Stimulated activated CD4-positive, alpha-beta T cell treated with anti-CD3 and anti-CD28 coated beads, Interleukin-2, amount 100 ng/mL, for 48 hours (primary cell): ENCODE measurements at regions not wholly inside any gene's neighbourhood (a gene's known extent, or its start where the extent isn't known, plus 50 kb on each side); places are given as distances from the start of the nearest gene placed in this dataset.
A peak's percentile ranks its signal among the peaks of the same experiment; 100 is the strongest.

Source experiments
- DNase-seq, 2 donors: peaks; one replicate each; pipeline ENCODE4 v3.0.0-alpha.2; 2020

DNA sequence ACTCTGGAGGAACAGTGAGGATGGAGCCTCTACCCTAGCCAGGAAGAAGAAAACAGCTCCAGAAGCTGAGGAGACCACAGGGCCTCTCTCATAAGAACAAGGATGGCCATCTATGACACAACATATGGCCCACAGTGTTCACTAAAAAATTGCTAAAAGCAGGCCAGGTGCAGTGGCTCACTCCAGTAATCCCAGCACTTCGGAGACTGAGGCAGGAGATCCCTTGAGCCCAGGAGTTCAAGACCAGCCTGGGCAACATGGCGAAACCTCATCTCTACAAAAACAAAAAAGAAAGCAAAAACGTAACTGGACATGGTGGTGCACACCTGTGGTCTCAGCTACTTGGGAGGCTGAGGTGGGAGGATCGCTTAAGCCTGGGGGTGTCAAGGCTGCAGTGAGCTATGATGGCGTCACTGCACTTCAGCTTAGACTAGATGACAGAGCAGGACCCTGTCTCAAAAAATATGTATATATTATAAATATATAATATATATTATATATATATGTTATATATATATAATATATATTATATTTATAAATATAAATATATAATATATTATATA is 103.1 kb downstream of the TOMM20 start:
- DNase-seq = no peak

DNA sequence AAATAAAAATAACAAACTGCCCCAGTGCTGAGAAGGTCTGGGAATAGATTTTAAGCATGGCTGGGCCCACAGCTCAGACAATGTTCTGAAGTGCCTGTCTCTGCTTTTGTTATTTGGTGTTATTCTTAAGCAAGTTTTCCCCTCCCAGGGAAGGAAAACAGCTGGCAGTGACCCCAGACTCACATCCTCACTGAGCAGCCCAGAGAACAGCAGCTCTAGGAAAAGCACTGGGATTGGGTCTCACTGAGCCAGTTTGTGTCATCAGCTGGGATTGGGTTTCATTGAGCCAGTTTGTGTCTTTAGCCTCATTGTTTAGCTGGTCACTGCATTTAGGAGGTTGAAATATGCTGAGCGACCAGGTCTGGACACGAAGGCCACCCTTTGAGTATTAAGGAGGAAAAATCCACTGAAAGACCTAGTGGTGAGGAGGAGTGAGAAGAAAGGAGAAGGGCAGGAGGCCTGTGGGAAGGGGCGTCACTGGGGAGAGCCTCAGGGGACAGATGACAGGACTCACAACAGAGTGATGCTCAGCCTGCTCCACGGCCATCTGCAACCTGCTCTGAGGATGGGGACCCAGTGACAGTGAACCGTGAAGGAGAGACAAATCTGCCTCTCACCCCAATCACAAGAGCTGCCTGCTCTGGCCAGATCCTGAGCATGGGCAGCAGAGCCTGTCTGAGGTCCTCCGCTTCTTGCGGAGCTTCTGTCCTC is 103.8 kb downstream of the TOMM20 start:
- DNase-seq = no peak

DNA sequence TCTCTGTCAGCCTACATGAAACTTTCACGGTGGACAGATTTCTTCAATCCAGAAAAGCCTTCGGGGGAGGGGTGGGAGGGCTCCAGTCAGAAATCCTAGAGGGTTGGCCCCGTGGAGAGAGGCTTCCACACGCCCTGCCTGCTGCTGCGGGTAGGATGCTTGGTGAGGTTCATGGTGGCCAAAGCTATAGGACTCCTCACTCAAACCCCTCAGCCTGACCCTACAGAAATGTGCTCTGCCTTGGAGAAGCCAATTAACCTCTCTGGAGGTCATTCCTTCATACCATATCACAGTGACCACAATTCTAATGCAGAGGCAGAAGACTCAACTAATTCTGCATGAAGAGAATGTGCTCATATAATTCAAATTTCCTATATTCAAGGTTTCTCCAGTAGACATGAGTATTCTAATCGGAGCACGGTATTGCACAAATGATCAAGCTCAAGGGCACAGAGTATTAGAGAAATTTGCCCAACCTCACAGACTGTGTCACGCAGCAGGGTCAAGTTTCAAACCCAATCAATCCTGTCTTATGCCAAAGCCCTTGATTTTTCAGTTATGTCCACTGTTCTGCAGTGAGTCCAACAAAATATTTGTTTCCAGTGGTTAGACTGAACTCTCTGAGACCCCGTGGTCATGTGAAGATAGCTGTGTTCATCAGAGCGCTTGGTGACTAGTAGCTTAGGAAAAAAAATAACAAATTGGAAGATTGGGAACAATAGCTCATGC is 104.8 kb downstream of the TOMM20 start:
- no peak for DNase-seq

DNA sequence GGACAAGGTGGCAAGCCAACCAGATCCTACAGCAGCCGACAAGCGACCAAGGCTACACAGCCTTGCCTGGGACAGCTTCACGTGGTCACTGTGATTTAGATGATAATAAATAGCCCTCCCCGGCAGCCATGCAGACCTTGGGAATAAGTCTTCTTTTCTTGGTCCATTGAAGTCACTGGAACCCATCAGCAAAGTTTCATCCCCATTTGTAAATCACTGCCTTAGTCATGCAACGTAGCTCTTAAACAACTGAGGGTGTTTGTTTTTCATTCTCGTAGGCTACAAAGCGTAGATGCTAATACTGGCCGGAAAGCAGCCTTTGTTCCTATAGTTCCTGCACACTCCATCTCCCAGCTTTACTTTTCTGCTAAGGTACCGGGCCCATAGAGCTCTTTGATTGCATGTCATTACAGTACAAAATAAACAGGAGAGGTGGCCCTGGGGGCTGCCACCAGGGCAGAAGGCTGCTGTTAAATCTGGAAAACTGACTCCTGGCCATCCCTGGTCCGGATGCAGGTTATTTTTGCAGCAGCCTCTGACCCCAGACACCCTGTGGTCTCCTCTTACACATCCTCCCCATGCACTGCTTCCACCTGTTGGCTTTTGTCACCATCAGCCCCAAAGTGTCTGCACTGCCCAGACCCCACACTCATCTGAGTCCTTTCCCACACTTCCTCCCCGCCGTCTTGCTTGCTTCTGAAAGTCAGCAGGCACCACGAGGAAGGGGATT is 105.5 kb downstream of the TOMM20 start:
- DNase-seq = no peak

DNA sequence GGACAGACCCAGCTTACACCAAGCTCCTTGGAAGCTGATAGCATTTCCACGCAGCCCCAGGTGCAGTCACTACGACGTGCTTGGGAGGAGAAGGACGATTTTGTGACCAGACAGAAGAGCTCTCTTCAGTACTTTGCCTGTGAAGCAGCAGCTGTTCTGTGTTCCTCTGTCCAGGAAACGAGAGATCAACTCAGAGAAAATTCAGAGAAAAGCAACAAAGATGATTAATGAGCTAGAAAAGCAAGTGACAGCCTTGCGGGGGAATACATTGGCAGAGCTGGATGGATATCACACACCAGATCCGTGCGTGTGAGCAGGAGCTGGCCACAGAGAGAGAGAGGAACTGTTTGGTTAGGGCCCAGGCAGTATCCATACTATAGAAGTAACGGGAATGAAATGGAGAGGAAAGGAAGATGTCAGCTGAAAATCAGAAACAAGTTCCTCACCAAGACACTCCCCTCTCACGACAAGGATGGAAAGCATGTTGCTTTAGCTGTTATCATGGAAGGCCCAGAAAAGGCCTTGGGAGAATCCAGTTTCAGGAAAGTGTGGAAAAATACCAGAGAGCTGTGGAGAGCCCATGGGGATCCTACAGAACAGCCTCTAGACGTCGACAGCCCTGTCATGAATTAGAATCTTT is 106.2 kb downstream of the TOMM20 start:
- no peak for DNase-seq

DNA sequence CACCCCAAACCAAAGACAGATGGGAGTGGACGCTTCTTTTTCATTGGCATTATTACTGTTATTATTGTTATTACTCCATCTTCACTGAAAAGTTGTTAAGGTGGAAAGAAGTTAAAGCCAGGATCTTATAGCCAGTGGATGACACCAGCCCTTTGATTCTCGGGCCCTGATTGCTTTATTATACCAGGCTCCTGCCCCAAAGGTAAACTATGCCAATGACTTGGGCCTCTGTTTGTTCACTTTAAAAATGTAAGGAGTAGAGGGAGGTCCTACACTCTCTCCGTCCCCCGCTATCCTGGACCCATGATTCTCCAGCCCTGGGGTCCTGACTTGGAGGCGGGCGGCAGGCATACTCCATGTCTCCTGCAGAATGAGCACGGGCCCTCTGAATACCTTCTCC is 106.8 kb downstream of the TOMM20 start:
- no peak for DNase-seq

DNA sequence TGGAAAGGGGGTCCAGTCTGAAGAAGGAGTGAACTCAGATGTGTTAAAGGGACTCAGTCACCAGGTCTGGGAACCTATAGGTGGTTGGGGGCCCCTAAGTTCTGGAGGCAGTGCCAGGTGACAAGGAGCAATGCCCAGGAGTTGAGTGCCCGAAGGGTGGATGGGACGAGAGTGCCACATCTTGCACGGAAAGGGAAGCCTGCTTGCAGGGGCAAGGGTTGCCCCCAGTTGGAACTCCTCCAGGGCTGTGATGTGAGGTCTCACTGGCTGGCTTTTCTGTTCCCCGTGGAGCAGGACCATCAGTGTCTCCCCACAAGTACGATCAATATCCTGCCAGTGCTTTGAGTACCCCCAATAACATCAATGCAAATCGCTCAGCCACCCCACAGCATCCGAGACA is 107.3 kb downstream of the TOMM20 start:
- no peak for DNase-seq

DNA sequence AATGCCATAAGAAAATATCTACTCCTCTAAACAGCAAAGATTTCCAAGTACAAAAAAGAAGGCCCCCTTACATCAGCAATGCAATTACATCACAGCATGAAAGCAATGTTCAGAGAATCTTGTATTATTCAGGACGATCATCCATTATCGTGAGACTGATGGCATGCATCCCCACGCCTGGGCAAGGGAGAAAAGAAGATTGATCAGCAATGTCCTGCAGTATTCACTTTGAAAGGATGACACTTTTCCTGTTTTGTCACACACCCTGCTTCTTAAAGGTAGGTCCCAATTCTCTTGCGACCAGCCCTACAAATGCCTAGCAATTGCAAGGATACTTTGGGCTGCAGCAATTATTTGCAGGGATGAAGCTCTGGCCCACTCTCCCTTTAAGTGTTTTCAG is 108.7 kb downstream of the TOMM20 start:
- DNase-seq = no peak

DNA sequence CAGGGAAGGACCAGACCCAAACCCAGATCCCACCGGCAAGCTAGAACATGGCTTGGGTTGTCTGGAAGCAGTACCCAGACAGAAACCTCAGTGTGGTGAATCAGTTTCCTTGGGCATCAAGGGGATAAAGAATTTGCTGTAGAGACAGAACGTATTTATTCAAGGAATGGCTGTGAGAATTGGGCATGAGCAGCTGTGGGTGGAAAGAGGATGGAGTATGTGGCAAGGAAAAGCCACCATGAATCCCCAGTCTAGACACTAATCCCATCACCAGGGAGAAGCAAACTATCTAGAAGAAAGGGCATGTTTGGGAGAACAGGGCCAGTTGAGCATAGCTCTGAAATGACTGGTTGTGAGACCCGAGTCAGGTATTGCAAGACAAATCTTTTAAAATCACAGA is 109.2 kb downstream of the TOMM20 start:
- DNase-seq = no peak

DNA sequence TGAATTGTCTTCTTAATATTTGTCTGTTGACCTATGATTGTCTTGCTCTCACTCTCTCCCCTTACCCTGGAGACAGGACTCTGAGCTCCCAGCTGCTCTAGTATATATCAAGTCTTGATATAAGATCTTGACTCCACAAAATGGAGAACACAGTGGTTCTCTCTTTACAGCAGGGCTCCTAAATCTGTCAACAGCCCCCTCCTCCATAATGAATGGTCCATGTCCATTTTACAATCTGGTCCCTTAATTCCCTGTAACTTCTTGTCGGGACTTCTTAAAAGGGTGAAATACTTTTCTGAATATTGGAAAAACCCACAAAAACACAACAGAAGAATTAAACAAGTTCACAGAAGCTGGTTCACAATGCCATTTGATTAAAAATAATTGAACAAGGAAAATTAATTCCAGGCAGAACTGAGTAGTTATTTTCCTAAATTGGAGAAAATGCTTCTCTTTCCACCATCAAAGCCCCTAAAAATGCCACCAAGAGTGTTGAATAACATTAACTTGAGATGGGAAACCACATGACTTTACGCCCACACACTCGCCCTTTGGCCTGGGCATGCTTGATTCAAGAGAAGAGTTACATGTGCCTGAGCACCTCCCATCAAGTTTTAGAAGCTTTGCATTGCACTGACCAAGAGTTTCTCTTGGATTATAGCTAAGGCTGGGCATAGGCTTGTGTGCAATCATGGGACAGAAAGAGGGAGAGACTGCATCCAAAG is 109.8 kb downstream of the TOMM20 start:
- no peak for DNase-seq

DNA sequence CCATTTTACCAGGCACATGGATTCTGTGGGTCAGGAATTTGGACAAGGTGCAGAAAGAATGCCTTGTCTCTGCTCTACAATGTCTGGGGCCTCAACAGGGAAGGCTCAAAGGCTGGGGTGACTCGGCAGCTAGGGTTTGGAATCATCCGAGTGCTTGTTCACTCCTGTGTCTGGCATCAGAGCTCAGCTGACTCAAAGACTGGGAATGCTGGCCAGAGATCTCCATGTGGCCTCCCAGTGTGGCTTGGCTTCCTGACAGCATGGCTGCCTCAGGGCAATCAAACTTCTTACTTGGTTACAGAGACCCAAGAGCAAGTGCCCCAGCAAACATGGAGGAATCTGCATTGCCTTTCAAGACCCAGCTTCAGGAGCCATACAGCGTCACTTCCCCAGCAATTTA is 110.5 kb downstream of the TOMM20 start:
- no peak for DNase-seq

DNA sequence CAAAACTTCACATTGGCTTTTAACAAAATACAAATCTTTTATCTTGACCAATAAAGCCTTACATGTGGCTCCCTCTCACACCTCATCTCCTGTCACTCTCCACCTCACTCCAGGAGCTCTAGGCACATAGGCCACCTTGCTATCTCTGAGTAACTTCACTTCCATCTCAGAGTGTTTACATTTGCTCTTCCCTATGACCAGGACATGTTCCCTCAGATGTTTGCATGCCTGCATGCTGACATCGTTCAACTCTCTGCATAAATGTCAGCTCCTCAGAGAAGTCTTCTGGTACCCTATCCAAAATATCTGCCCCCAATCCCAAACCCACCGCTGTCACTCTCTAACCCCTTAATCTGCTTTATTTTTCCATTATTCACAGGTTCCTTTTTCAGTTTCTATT is 110.9 kb downstream of the TOMM20 start:
- no peak for DNase-seq

DNA sequence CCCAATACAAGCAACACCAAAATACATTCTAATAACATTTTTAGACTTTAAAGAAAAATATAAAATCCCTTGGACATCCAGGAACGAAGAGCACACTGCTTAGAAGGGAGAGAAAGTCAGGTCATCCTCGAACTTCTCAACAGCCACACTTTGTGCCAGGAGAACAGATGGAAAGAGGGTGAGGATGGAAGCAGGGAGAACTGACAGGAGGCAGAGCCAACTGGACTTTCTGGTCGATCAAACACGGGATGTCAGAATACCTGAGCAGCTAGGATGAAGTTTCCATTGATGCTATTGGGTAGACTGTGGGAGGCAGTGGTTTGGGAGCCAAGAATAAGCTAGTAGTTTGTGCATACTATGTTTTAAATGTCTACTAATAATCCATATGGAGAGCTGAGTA is 111.4 kb downstream of the TOMM20 start:
- no peak for DNase-seq

DNA sequence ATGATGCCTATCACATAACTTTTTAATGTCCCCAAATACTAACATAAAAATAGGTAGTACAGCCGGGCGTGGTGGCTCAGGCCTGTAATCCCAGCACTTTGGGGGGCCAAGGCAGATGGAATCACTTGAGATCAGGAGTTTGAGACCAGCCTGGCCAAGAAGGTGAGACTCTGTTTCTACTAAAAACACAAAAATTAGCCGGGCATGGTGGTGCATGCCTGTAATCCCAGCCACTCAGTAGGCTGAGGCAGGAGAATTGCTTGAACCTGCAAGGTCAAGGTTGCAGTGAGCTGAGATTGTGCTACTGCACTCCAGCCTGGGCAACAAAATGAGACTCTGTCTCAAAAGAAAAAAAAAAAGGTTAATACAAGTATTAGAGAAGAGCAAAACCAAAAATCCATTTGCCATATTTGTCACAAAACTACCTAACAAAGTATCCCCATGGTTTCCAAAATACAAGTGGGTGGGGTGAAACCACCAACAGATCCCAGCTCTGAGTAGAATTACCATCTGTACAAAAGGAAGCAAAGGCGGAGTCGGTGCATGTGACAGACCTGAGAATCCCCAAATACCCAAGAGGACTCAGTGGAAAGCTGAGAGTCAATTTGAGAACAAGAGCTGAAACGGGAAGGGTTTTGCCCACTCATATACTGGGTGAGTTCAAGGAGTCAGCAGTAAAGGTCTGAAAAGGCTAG is 113.2 kb downstream of the TOMM20 start:
- DNase-seq = peak; percentile 35 to 55

DNA sequence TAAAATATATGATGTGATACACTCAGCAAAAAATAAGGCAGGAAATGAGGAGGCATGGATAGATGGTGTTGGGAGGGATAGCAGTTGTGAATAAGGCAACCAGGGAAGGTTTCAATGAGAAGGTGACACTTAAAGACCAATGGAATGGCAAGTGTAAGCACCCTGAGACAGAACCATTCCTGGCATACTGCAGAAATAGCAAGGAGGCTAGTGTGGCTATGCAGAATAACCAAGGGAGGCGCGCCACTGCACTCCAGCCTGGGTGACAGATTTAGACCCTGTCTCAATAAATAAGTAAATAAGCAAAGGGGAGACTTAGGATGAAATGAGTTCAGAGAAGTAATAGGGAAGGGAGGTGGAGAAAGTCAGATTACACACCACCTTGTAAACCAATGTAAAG is 113.9 kb downstream of the TOMM20 start:
- DNase-seq = no peak

DNA sequence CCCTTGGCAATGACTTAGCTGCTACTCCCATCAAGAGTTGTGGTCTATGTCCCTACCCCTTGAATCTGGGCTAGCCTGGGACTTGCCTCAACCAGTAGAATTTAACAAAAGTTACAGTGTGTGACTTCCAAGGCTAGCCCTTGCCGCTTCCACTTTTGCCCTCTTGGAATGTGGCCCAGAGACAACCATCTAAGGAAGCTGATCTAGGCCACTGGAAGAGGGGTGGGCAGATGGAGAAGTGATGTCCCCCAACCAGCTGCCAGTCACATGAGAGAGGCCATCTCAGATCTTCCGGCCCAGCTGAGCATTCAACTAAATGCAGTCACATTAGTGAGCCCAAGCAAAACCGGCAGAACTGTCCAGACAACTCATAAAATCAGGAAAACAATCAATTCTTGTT is 115.1 kb downstream of the TOMM20 start:
- no peak for DNase-seq

DNA sequence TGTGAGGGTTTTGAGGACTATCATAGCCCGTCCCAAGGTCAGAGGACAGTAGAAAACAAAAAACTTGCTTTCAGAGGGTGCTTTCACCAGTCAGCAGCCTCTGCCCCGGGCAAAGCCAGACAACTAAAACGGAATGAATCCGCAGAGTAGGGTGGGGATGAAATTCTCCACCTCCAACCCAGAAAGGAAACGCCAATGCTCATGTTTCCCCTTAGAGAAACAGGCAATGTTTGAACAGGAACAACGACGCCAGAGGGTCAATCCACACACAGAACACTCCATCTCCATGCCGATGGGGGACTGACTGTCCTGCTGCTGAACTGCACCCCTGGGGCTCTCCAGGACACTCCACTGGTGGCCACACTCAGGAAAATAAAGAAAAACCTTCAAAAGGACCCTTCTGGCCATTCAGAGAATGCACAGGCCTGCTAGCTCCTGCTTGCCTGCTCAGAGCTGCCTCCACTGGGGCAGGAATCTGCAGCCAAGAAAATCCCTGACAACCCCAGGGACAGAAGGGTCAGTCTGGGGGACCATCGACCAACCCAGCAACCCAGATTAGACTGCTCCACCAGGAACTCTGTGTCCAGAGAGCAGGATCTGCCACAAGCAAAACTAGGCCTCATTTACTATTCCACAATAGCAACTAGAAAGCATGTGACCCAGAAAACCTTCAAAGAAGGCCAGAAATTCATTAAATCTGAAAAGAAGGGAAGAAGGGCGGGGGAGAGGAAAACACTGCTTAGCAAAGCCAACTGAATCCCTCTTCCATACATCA is 116.0 kb downstream of the TOMM20 start:
- no peak for DNase-seq

DNA sequence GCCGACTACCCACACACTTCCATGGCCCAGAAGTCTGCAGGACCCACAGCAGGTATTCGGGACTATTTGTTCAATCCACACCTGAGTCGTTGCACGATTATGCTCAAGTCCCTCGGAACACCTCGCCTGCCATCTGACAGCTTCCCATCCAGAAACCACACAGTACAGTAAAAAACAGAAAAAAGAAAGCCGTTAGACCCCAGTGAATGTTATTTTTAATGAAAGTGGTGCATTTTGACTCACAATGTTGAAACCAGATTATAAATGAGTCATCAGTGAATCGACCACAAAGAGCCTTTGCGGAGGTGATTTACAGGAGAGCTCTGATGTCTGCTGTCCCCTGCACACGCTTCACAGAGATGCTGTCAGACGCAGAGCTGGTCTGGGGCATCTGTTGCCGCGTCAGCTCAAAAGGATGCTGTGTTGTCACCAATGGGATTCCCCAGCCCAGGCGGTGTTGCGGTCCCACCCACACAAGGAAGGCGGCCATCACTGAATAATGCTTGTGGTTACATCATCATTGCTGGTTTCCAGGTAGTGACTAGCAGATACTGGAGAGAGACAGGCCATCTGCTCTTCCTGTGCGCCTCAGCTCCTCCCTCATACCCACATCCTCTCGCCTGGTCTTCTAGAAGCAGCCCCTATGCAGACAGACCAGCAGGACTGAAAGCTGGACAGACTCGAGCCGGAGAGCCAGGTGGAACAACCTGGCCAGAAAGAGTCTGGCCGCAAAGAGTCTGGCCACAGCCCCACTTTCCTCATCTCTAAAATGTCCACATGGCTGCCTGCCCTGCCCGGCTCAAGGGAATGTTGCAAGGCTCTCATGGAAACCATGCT is 116.8 kb downstream of the TOMM20 start:
- DNase-seq = peak; percentile 83 to 87

DNA sequence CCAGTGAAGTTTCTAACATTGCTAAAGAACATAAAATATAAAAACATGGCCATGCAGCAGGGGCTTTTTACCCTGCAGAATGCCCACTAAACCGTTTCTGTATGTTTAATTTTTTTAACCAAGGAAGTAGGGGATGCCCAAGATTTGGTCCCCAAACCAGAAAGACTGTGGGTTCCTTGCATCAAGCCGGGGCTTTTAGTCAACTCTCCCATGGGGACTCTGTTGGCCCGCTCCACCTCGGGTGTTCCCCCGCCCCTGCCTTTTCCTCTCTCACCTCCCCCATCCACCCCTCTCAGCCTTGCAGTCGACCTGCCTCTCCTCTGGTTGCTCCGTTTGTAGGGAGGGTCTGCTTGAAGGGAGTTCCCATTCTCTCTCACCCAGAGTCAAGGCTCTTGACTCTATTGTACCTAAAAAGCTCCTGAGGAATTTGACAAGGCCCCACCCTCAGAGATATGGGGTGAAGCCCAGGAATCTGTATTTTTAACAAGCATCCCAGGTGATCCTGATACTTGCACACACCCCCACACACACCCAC is 117.5 kb downstream of the TOMM20 start:
- DNase-seq = peak; percentile 57 to 61
